GM12878 (cell line): ENCODE measurements at regions not wholly inside any gene's neighbourhood (a gene's known extent, or its start where the extent isn't known, plus 50 kb on each side); places are given as distances from the start of the nearest gene placed in this dataset.

Experiments
- ATAC-seq: fragments of 200-7000 bp; cut with Tn5 transposase; 3 replicates; pipeline ENCODE4 v1.9.1; 2020; ENCODE audit warnings: mild to moderate bottlenecking, moderate library complexity
- BruUV-seq: library from RNA; stranded (reverse); fragments of 400-500 nt; replicated peaks from 2 replicates; lab custom pipeline; 2021; lab: Mats Ljungman, UMichigan
- CTCF ChIA-PET: fragments of 300-600 bp; sonication (Branson Sonifier 250); formaldehyde crosslinking; extraction: SDS; loops from one replicate; lab custom pipeline; 2021; ENCODE audit warnings: inconsistent platforms; lab: Yijun Ruan, JAX
- POLR2A ChIA-PET: fragments of 350-600 bp; formaldehyde crosslinking; extraction: SDS; loops from one replicate; lab custom pipeline; 2021; ENCODE audit warnings: inconsistent platforms; lab: Charles Lee
- RAD21 ChIA-PET: fragments of 300-600 bp; sonication (Branson Sonifier 250); formaldehyde crosslinking; loops from one replicate; lab custom pipeline; 2023; ENCODE audit warnings: antibody characterized with exemption; ENCODE audit not compliant: unreplicated experiment; lab: Charles Lee
- SMC1A ChIA-PET: fragments of 300-600 bp; sonication (Branson Sonifier 250); formaldehyde crosslinking; loops from one replicate; lab custom pipeline; 2023; ENCODE audit not compliant: unreplicated experiment, uncharacterized antibody; lab: Charles Lee
- DNase-seq: peaks from one replicate; pipeline ENCODE4 v3.0.0-alpha.2; 2011; ENCODE audit warnings: low read depth, low spot score
- FAIRE-seq: peaks from 3 replicates; lab custom pipeline; 2011; peaks lifted over from hg19 to GRCh38; lab: Jason Lieb, UNC
- H2AFZ ChIP-seq: 2 replicates; pipeline ENCODE4 v1.6.0; 2011; ENCODE audit warnings: low read depth, low read length, control low read depth; ENCODE audit not compliant: control insufficient read depth
- H3K27ac ChIP-seq: 2 replicates; pipeline ENCODE4 v1.5.1; 2011; ENCODE audit warnings: control low read depth; ENCODE audit not compliant: control insufficient read depth, insufficient read depth
- H3K27me3 ChIP-seq, 2 experiments: replicated peaks in 1 of 2; 2 replicates each; pipeline versions ENCODE4 v1.6.0 to v1.6.1; 2011; ENCODE audit warnings: low read length in 1 of 2; ENCODE audit not compliant: control insufficient read depth in 2 of 2, insufficient read depth in 2 of 2
- H3K36me3 ChIP-seq, 2 experiments: 2 replicates each; pipeline ENCODE4 v1.5.1; 2011; ENCODE audit warnings: low read length in 1 of 2; ENCODE audit not compliant: control insufficient read depth in 2 of 2, insufficient read depth in 2 of 2
- H3K4me1 ChIP-seq: 2 replicates; pipeline ENCODE4 v1.6.1; 2011; ENCODE audit warnings: mild to moderate bottlenecking, low read length, moderate library complexity, mixed read lengths; ENCODE audit not compliant: control insufficient read depth, insufficient read depth
- H3K4me2 ChIP-seq: 2 replicates; pipeline ENCODE4 v1.6.0; 2011; ENCODE audit warnings: control low read depth; ENCODE audit not compliant: control insufficient read depth, insufficient read depth
- H3K4me3 ChIP-seq: fragments of 200-600 bp; sonication (generic); 2 replicates; pipeline ENCODE4 v1.5.1; 2016
- H3K79me2 ChIP-seq: 2 replicates; pipeline ENCODE4 v1.6.0; 2011; ENCODE audit warnings: low read length; ENCODE audit not compliant: control insufficient read depth, insufficient read depth
- H3K9ac ChIP-seq: 2 replicates; pipeline ENCODE4 v1.8.0; 2011; ENCODE audit warnings: low read length, control low read depth, mixed read lengths; ENCODE audit not compliant: control insufficient read depth, insufficient read depth
- H3K9me3 ChIP-seq: replicated peaks from 3 replicates; pipeline ENCODE4 v1.5.1; 2011; ENCODE audit warnings: mild to moderate bottlenecking, low read length; ENCODE audit not compliant: control insufficient read depth, insufficient read depth
- H4K20me1 ChIP-seq: 2 replicates; pipeline ENCODE4 v1.6.0; 2011; ENCODE audit not compliant: control insufficient read depth, insufficient read depth
- ATF2 ChIP-seq: IDR thresholded peaks from 2 replicates; pipeline ENCODE4 v1.6.1; 2012; ENCODE audit warnings: low read length, inconsistent platforms
- BHLHE40 ChIP-seq, 2 experiments: fragments of 450-650 bp in 1 of 2; IDR thresholded peaks; 2 replicates each; pipeline ENCODE4 v1.6.1; 2011 to 2017; ENCODE audit warnings: low read depth in 2 of 2, borderline replicate concordance in 1 of 2, improper control_type of control experiment in 1 of 2, low read length in 1 of 2, mild to moderate bottlenecking in 1 of 2
- ETV6 ChIP-seq, 2 experiments: fragments of 450-650 bp in 1 of 2; IDR thresholded peaks in 1 of 2; conservative IDR thresholded peaks in 1 of 2; 2 replicates each; pipeline ENCODE4 v1.6.1; 2014; ENCODE audit warnings: antibody characterized with exemption in 1 of 2, borderline replicate concordance in 1 of 2, low read depth in 1 of 2, mild to moderate bottlenecking in 1 of 2, moderate library complexity in 1 of 2
- FOXK2 ChIP-seq: fragments of 450-650 bp; IDR thresholded peaks from 2 replicates; pipeline ENCODE4 v1.6.1; 2017; ENCODE audit warnings: mild to moderate bottlenecking, moderate library complexity
- POU2F2 ChIP-seq: IDR thresholded peaks from 3 replicates; pipeline ENCODE4 v1.6.1; 2011; ENCODE audit warnings: low read depth, mild to moderate bottlenecking, low read length, borderline replicate concordance
- SIN3A ChIP-seq: IDR thresholded peaks from 2 replicates; pipeline ENCODE4 v1.6.1; 2012; ENCODE audit warnings: low read depth, low read length, improper control_type of control experiment
- SMAD5 ChIP-seq: IDR thresholded peaks from 2 replicates; pipeline ENCODE4 v1.6.1; 2016; ENCODE audit warnings: antibody characterized with exemption, low read depth
- ZNF384 ChIP-seq: IDR thresholded peaks from 2 replicates; pipeline ENCODE4 v1.6.1; 2012; ENCODE audit warnings: low read depth, mild to moderate bottlenecking, low read length, improper control_type of control experiment, borderline replicate concordance
- ZNF622 ChIP-seq: fragments of 450-650 bp; IDR thresholded peaks from 2 replicates; pipeline ENCODE4 v1.6.1; 2017; ENCODE audit warnings: mild to moderate bottlenecking, inconsistent platforms
- WGBS: methylation state at CpG from one replicate; pipeline ENCODE4 v1.1.6; 2016; ENCODE audit warnings: low lambda C conversion rate; ENCODE audit not compliant: insufficient replicate concordance, insufficient coverage; ENCODE audit errors: missing lambda C conversion rate; 5-methylcytosine and 5-hydroxymethylcytosine counted together
- in situ Hi-C: fragments of 300-500 bp; cut with MboI; formaldehyde crosslinking; loops from 9 replicates; pipeline ENCODE4 v1.14.3; 2018; ENCODE audit warnings: mixed read lengths
- intact Hi-C: fragments of 100-400 bp; cut with micrococcal nuclease; formaldehyde crosslinking; loops from one replicate; pipeline ENCODE4 v1.14.2; 2022; ENCODE audit not compliant: unreplicated experiment

- intact Hi-C loops, result no loop called here
- Histone ChIP-seq H3K4me1 (no peaks in the 10 kb centered on the region; the same call in 1 of the 2 replicates), H3K79me2 (no peaks in the 10 kb centered on the region)
- TF ChIP-seq BHLHE40 (IDR thresholded peaks at IDR 0.05; ENCODE audit: borderline replicate concordance in 1 of 2, low read depth in 2 of 2, low read length in 1 of 2), result no peak
- TF ChIP-seq ZNF622, result no peak
- no peak for TF ChIP-seq ETV6 (conservative IDR thresholded peaks at IDR 0.05 in 1 of 2, IDR thresholded peaks at IDR 0.05 in 1 of 2; ENCODE audit: borderline replicate concordance in 1 of 2, low read depth in 1 of 2)
- TF ChIP-seq SIN3A, result no peak
- TF ChIP-seq, all 136 proteins: peak for 0
- 45% methylated on average over 2 of the region's 2 CpGs for WGBS
- ChIA-PET RAD21 (no interaction called here), CTCF (no interaction called here), POLR2A (interaction anchor here (1.3 kb wide), 1 partner anchor 23 kb away, joined by 3 read pairs; no protein-coding TSS in a partner anchor), SMC1A (interaction anchor here (0.8 to 1.9 kb wide), 6 partner anchors 8 to 24 kb away, joined by 3 to 10 read pairs (median 4); no protein-coding TSS in a partner anchor)
- no peak for FAIRE-seq
- Histone ChIP-seq H3K4me3 (no peak overlapping the region), H2AFZ (no peak overlapping the region), H3K27ac (no peak overlapping the region), H3K27me3 (no peaks in the 10 kb centered on the region), H3K4me2 (no peak overlapping the region), H3K36me3 (no peaks in the 10 kb centered on the region), H4K20me1 (no peaks in the 10 kb centered on the region), H3K9ac (no peak overlapping the region), H3K9me3 (no peaks in the 10 kb centered on the region; the same call in 2 of the 3 replicates)
- in situ Hi-C loops, result no loop called here
- no peak for DNase-seq
- ATAC-seq, result no peak
- BruUV-seq, result no TSS peak
Observed at GRCh38 chr17:72494566-72494965, 373.7 kb downstream of the SOX9 start.

- Histone ChIP-seq H2AFZ (no peak overlapping the region), H3K27ac (no peak overlapping the region)
- no peak for TF ChIP-seq POU2F2
- TF ChIP-seq SMAD5, result no peak
- TF ChIP-seq FOXK2, result no peak
- TF ChIP-seq ZNF384, result no peak
- no peak for TF ChIP-seq ATF2
- TF ChIP-seq, all 136 proteins: peak for 0
- 43% methylated on average over 6 of the region's 6 CpGs for WGBS
- ATAC-seq, result no peak
- H3K27me3 ChIP-seq, result no peaks in the 10 kb centered on the region
- no peak overlapping the region for H3K4me2 ChIP-seq
- ChIA-PET SMC1A (interaction anchor here (0.6 to 1.9 kb wide), 5 partner anchors 10 to 511 kb away, joined by 3 to 10 read pairs (median 6); no protein-coding TSS in a partner anchor), RAD21 (no interaction called here), CTCF (interaction anchor here (0.6 to 1.2 kb wide), 2 partner anchors 19 to 869 kb away, joined by 3 read pairs; no protein-coding TSS in a partner anchor), POLR2A (no interaction called here)
- no TSS peak for BruUV-seq
- no peak overlapping the region for H3K9ac ChIP-seq
- no peak for DNase-seq
- in situ Hi-C loops (no loop called here), intact Hi-C loops (no loop called here)
- no peaks in the 10 kb centered on the region for H4K20me1 ChIP-seq
- H3K79me2 ChIP-seq, result no peaks in the 10 kb centered on the region
- no peaks in the 10 kb centered on the region; the same call in 1 of the 2 replicates for H3K4me1 ChIP-seq
- no peaks in the 10 kb centered on the region; the same call in 2 of the 3 replicates for H3K9me3 ChIP-seq
- H3K4me3 ChIP-seq, result no peak overlapping the region
- FAIRE-seq, result no peak
- H3K36me3 ChIP-seq, result no peaks in the 10 kb centered on the region
Observed at GRCh38 chr17:72496461-72496860, 375.6 kb downstream of the SOX9 start.
